Liver (tissue), 3 donors: ENCODE measurements at regions not wholly inside any gene's neighbourhood (a gene's known extent, or its start where the extent isn't known, plus 50 kb on each side); places are given as distances from the start of the nearest gene placed in this dataset.

Experiments
- EGR1 ChIP-seq, 2 donors: IDR thresholded peaks; 2 replicates each; pipeline ENCODE4 v1.6.1; 2016 to 2018; ENCODE audit warnings: antibody characterized with exemption in 2 of 2, low read depth in 2 of 2
- FOXA1 ChIP-seq: IDR thresholded peaks from 2 replicates; pipeline ENCODE4 v1.6.1; 2016; ENCODE audit warnings: antibody characterized with exemption
- RAD21 ChIP-seq, 2 donors: IDR thresholded peaks; 2 replicates each; pipeline ENCODE4 v1.6.1; 2016; ENCODE audit warnings: antibody characterized with exemption in 2 of 2, mild to moderate bottlenecking in 2 of 2
- SP1 ChIP-seq: IDR thresholded peaks from 2 replicates; pipeline ENCODE4 v1.6.1; 2018; ENCODE audit warnings: antibody characterized with exemption, mild to moderate bottlenecking
- TAF1 ChIP-seq: conservative IDR thresholded peaks from 2 replicates; pipeline ENCODE4 v1.6.1; 2016; ENCODE audit warnings: antibody characterized with exemption, mild to moderate bottlenecking
- ZBTB33 ChIP-seq: IDR thresholded peaks from 2 replicates; pipeline ENCODE4 v1.6.1; 2016; ENCODE audit warnings: antibody characterized with exemption
- TF ChIP-seq, protein P1 (sequence below): fragments of 150-350 bp; IDR thresholded peaks from 2 replicates; pipeline ENCODE4 v1.5.1; 2017; ENCODE audit warnings: improper control_type of control experiment, low read depth, low read length; ENCODE audit not compliant: missing input control
- TF ChIP-seq, protein P2 (sequence below): IDR thresholded peaks from 2 replicates; pipeline ENCODE4 v1.6.1; 2016; ENCODE audit warnings: antibody characterized with exemption
- TF ChIP-seq, protein P3 (sequence below): IDR thresholded peaks from 2 replicates; pipeline ENCODE4 v1.6.1; 2016; ENCODE audit warnings: antibody characterized with exemption
- donor health status: healthy.
- donor health status: healthy.

GRCh38 chr3:43964640-43965039 lies 273.9 kb downstream of the ABHD5 start:
- TF ChIP-seq EGR1 (IDR thresholded peaks at IDR 0.05; ENCODE audit: low read depth in 2 of 2) (no peak), SP1 (no peak), TAF1 (no peak), RAD21 (IDR thresholded peaks at IDR 0.05) (no peak), FOXA1 (no peak), ZBTB33 (no peak)
- TF ChIP-seq, protein P1, sequence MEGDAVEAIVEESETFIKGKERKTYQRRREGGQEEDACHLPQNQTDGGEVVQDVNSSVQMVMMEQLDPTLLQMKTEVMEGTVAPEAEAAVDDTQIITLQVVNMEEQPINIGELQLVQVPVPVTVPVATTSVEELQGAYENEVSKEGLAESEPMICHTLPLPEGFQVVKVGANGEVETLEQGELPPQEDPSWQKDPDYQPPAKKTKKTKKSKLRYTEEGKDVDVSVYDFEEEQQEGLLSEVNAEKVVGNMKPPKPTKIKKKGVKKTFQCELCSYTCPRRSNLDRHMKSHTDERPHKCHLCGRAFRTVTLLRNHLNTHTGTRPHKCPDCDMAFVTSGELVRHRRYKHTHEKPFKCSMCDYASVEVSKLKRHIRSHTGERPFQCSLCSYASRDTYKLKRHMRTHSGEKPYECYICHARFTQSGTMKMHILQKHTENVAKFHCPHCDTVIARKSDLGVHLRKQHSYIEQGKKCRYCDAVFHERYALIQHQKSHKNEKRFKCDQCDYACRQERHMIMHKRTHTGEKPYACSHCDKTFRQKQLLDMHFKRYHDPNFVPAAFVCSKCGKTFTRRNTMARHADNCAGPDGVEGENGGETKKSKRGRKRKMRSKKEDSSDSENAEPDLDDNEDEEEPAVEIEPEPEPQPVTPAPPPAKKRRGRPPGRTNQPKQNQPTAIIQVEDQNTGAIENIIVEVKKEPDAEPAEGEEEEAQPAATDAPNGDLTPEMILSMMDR: no peak
- TF ChIP-seq, protein P2, sequence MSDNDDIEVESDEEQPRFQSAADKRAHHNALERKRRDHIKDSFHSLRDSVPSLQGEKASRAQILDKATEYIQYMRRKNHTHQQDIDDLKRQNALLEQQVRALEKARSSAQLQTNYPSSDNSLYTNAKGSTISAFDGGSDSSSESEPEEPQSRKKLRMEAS: no peak
- TF ChIP-seq, protein P3, sequence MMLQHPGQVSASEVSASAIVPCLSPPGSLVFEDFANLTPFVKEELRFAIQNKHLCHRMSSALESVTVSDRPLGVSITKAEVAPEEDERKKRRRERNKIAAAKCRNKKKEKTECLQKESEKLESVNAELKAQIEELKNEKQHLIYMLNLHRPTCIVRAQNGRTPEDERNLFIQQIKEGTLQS: no peak
